Jurkat, Clone E6-1 (cell line): ENCODE measurements at regions not wholly inside any gene's neighbourhood (a gene's known extent, or its start where the extent isn't known, plus 50 kb on each side); places are given as distances from the start of the nearest gene placed in this dataset.

Experiments
- DNase-seq: peaks from one replicate; pipeline ENCODE4 v3.0.0-alpha.2; 2011; ENCODE audit warnings: low read depth, low spot score
- H3K4me3 ChIP-seq: 2 replicates; pipeline ENCODE4 v1.5.1; 2011; ENCODE audit warnings: mild to moderate bottlenecking, low read length, control low read depth, moderate library complexity

DNA sequence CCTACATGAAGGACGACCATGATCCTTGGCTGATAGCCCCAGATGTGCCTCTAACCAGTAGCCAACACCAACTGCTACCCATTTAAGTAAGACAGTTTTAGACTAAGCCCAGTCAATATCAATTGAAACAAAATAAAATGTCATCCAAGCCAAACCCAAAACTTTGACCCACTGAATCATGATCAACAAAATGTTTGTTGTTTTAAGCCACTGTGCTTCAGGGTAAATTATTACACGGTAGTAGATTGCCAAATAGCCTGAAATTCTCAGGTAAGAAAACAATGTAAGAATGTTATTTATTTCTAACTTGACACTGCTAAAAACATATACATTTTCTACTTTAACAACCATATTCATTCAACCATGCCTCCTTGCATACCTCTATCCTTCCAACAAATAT, 105.5 kb upstream of the PAPPA start:
- H3K4me3 ChIP-seq, result no peak overlapping the region

DNA sequence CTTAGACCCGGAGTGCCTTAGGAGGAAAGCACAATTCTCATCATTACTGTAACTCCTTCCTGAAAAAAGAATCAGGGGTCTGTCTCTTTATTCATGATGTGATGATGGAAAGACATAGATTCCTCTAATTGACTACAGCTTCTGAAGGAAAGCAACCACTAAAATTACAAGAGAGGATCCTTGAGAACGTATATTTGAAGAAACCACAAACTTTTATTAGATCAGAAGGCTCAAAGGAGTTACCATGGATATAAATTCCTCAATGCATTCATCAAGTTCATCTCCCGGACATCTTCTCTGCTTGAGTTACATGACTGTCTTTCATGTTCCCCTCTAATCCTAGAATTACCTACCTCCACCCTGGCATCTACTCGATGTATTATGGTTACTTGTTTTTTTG, 104.1 kb upstream of the PAPPA start:
- DNase-seq, result no peak

More for the DNA sequence above, 105.5 kb upstream of the PAPPA start:
- DNase-seq, result no peak

DNA sequence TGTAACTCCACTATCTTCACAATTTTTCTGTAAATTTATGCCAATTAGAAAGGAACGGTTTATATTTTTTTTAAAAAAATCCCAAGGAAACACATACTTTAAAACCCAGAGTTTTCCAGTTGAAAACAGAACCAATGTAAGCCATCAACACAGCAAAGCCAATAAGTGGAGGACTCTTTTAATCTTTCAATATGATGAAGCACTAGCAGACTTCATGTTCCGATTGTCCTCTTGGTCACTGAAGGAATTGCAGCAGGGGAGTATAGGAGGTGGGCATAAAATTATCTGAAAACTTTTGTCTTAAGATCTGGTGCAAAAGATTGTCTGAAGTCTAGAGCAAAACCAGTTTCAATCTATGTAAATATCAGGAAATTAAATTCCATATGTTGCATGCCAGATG, 102.1 kb upstream of the PAPPA start:
- H3K4me3 ChIP-seq, result no peak overlapping the region
- DNase-seq, result no peak

More for the DNA sequence above, 104.1 kb upstream of the PAPPA start:
- H3K4me3 ChIP-seq, result no peak overlapping the region

DNA sequence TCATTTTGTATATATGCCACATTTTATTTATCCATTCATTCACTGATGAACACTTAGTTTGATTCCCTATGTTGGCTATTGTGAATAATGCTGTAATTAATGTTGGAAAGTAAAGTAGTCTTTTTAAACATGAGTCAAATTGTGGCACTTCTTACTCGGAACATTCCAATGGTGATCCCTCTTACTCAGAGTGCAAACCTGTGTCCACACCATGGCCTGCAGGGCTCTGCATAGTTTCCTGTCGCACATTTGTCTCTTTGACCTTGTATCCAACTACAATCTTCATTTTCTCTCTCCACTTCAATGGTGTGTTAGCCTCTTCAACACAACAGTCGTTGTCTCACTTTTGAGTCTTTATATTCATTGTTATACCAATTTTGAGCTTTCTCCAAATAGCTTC, 98.1 kb upstream of the PAPPA start:
- DNase-seq, result no peak
- no peak overlapping the region for H3K4me3 ChIP-seq

DNA sequence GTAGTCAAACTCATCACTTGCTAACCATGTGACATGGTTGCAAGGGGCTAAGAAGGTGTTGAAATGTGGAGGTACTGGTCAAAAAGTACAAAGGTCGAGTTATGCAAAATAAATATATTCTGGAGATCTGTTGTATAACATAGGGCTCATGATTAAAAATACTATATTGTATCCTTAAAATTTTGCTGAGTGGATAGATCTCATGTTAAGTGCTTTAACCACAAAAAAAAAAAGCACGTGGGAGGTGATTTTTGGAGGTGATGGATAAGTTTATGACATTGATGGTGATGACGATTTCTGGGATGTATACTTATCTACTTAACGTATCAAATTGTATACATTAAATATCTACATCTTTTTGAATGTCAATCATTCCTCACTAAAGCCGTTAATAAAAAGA, 96.2 kb upstream of the PAPPA start:
- no peak for DNase-seq
- no peak overlapping the region for H3K4me3 ChIP-seq

DNA sequence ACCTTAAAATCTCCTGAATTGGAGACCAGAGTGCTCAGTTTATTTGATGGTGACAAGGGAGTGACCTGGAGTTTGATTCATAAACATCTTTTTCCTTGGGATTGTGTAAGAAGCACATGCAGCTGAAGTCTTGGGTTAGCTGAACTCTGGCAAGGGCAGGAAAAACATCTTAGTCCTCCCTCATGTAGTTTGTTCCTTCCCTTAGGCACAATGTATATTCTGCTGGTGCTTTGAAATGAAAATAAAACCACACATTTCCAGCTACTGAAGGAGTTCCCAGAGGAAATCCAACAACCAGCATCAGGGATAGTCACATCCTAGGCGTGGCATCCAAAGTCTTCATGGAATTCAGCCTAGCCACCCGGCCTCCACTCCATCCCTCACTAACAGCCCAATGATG, 95.2 kb upstream of the PAPPA start:
- no peak for DNase-seq

DNA sequence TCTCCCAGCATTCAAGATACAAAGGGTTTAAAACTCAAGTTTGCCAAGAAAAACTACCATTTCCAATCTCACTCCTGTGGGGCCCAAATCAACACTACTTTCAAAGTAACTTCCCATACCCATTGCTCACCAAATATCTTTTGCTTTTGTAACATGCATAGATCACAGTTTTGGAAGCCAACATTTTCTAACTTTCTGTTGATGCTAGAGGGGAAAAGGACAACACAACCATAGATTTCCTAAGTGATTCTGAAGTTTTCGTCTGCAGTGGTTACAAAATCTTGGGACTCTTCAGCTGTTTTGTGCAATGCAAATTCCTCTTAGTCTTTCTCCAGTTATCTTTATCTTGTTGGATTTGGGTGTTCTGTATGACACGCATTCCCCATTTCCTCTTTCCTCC, 94.1 kb upstream of the PAPPA start:
- no peak for DNase-seq
- H3K4me3 ChIP-seq, result no peak overlapping the region

More for the DNA sequence above, 95.2 kb upstream of the PAPPA start:
- H3K4me3 ChIP-seq, result no peak overlapping the region

DNA sequence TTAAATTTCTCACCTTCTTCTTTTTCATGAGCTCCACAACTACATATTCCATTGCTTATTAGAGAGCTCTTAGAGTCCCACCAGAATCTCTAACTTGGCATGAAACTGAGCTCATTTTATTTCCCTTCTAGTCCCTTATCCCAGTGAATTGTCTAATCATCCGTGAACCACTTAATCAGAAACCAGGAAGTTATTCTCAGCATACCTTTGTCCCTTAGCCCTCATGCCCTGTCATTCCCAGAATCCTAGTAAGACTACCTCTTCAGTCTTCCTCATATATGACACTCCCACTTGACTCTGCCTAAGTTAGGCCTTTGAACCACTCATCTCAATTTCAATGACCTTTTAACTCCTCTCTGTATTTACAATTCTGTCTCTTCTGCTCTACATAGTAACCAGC, 93.0 kb upstream of the PAPPA start:
- DNase-seq, result no peak
- H3K4me3 ChIP-seq, result no peak overlapping the region

DNA sequence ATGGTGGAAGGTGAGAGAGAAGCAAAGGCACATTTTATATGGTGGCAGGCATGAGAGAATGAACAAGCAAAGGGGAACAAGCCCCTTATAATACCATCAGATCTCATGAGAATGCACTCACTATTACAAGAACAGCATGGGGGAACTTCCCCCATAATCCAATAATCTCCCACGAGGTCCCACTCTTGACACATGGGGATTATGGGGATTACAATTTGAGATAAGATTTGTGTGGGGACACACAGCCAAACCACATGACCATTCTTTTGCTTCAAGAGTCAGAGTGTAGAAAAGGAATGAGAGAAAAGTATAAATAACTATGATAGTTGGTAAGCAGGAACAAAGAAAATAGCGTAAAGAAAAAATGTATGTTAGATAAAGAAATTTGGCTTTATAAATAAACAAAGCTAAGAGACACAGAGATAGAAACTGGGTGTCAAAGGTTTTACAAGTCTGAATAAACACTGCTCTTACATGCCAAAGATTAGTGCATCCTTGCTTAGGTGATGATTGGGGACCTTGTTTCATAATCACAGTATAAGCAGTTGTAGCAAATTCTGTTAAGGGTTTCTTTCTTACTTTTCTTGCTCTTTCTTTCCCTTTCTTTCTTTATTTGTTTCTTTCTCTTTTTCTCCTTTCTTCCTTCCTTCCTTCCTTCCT, 91.9 kb upstream of the PAPPA start:
- DNase-seq, result no peak
- H3K4me3 ChIP-seq, result no peak overlapping the region

DNA sequence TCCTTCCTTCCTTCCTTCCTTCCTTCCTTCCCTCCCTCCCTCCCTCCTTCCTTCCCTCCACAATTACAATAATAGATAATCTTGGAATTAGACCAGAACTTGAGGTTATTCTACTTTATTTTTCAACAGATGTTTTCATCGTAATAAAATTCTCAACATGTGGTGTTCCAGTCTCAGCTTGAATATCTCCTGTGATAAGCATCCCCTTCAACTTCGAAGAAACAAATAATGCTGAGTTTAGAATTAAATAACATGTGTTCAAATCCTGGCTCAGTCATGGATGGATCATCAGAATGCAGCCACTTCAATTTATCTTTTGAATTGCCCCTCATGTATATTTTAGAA, 91.4 kb upstream of the PAPPA start:
- no peak for DNase-seq
- H3K4me3 ChIP-seq, result no peak overlapping the region

DNA sequence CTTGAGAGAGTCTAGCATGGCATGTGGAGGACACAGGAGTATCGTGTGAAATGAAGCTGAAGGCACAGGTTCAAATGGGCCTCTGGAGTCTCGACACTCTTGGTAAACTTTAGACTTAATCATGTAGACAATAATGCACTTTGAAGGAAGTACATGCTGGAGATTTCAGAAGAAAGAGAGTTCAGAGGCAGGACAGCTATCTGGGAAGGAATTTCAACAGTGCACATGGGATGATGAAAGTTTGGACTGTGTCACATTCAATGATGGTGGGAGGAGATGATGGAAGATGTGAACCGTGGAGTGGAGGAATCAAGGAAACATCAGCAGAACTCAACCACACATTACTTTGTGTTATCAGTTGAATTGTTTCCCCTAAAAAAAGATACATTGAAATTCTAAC, 88.6 kb upstream of the PAPPA start:
- DNase-seq, result no peak
- H3K4me3 ChIP-seq, result no peak overlapping the region

DNA sequence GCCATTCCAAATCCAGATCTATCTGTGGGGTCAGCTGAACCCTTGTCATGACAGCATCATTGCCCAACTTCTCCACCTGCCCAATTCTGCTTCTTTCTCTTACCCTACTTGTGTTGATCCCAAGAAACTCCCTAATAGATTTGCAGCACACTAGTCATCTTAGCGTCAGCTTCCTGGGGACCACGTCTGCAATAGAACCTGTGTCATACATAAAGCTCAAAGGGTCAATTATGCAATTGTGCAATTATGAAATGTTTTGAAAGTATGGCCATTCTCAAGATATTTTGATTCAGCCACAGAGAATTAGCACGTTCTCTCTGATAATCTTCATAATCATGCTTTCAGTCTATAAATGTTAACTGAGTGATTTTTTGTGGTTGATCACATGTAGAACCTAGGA, 87.4 kb upstream of the PAPPA start:
- DNase-seq, result no peak
- H3K4me3 ChIP-seq, result no peak overlapping the region

DNA sequence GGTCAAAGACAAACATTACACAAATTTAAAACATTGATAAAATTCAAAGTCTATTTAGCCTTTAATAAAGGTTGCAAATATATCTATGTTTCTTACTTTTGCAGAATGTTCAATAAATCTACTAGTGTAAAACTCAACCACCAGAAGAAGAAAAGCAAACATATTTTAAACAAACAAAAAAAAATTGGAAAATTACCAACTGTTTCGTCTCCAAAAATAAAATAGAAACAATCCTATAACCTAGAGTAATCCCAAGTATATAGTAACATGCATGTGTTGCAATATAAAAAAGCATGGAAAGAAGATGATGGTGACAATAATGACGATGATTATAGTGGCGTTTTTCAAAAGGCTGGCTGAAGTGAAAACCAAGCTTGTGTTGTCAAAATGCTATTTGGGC, 86.0 kb upstream of the PAPPA start:
- no peak for DNase-seq
- no peak overlapping the region for H3K4me3 ChIP-seq

DNA sequence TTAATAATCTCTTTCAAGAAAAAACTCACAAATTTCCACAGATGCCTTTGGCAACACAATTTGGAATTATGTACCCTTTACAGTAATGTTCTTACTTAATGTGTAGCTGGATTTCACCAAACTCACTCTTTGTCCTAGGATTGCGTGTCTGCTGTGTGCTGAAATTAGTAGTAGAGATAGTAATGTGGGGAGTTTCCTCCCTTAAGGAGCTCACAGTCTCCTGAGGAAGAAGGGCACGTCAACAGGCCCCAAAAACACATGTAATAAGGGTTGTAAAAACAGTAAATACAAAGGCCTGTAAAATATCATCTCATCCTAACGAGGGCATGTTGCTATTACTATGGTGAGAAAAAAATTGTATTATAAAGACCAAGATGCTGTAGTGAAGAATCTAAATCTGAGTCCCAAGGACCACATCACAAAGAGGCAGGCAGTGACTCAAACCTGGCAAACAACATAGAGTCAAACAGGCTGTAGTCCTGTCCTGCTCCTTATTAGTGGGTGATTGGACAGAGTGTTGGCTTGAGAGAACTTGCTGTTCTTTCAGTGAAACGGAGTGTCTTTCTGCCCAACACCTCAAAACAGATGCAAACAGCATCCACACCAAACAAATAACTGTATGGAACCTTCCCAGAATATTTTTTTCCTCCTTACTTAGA, 83.2 kb upstream of the PAPPA start:
- no peak for DNase-seq
- no peak overlapping the region for H3K4me3 ChIP-seq

DNA sequence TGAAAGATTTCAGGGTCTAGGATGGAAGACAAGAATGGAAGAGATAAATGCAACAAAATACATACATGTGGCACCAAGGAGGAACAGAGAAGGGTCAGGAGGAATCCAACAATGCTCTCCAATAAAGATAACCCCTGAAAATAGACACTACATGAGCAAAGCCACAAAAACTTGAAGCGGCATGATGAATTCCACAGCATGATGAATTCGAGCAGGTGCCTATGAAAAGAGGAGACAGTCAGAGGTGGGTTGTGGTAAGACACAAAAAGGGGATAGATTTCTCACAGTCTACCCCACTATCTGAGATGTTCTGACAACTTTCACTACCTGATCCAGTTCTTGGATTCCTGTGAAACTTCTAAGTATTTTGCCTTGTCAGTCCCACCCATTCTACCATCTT, 81.5 kb upstream of the PAPPA start:
- no peak for DNase-seq
- H3K4me3 ChIP-seq, result no peak overlapping the region

DNA sequence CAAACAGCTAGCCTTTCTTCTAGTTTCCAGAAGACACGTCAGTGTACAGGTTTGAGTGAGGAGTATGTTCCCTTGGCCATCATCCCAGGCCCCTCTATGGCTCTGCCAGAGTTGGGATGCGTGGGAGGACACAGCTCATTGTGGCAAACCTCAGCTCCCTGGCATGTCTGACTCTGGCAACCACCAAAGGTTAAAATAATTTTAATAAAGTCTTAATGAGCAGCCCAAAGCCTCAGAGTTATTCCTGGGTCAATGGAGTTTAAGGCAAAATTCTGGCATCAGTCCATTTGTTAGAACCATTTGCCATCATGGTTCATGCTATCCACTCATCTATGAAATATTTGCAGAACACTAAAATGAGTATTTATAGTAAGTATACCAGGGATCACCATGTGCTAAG, 79.8 kb upstream of the PAPPA start:
- no peak for DNase-seq
- no peak overlapping the region for H3K4me3 ChIP-seq

DNA sequence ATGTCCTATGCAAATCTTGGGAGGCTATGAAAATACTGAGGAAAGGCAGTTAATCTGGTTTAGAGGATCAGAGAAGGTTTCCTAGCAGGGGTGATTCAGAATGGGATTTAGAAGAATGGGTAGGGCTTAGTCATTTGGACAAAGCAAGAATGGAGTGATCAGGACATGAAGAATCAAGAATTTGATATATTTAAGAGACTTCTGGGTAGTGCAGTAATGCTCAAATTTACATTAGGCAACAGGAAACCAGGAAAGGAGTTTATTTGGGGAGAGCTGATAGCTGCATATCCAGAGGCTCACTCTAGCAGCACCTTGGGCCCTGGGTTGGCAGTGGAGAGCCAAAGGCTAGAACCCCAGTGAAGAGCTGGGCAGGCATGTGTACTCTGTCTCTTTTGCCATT, 78.9 kb upstream of the PAPPA start:
- no peak overlapping the region for H3K4me3 ChIP-seq
- no peak for DNase-seq

DNA sequence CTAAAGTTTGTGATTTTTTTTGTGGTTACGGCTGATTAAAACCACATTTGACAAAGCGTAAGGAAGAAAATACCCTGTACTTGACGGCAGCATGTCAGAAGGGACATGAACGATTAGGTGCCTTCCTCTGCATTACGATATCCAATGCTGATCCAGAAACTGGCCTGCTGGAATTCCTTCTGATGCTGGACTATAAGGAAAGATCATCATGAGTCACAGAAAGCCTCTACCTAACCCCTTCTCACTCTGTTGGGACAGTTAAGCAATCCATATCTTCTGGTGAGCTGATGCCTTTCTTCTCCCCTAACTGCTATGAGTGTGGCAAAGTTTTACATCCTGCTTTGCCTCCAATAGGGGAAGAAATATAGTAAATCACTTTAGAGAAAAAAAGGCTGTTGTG, 78.4 kb upstream of the PAPPA start:
- no peak for DNase-seq
- no peak overlapping the region for H3K4me3 ChIP-seq

DNA sequence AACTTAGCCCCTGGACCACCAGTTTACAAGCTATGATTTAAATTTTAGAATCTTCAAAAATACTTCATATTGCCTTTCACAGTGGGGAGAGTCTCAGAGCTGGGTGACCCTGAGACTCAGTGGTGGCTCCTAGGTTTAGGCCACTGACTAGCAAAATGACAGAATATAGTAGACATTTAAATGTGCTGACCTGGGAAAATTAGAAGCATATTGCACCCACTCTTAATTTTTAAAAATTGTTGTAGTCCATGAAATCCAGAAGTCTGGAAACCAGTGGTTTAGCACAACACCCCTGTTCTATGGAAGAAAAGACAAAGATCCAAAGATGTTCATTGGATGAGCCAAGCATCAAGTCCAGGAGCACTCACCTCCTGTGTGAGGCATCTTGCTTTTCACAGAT, 75.0 kb upstream of the PAPPA start:
- H3K4me3 ChIP-seq, result no peak overlapping the region
- DNase-seq, result no peak

DNA sequence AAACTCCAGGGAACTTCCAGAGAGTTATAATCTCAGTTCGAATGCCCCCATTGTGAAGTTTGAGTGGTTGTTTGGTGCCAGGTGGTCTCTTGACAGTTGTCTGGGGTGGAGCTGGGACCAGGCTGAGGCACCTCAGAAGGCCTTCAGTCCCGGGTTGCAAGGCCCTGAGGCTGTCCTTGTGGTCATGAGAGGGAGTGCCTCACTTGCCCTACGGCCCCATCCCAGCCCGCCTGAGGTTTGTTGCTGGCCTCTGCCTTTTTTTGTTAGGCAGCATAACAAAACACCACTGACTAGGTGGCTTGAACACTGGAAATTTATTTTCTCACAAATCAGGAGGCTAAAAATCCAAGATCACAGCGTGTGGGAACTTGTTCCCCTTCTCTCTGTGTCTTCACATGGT, 73.0 kb upstream of the PAPPA start:
- no peak for DNase-seq
- H3K4me3 ChIP-seq, result no peak overlapping the region

DNA sequence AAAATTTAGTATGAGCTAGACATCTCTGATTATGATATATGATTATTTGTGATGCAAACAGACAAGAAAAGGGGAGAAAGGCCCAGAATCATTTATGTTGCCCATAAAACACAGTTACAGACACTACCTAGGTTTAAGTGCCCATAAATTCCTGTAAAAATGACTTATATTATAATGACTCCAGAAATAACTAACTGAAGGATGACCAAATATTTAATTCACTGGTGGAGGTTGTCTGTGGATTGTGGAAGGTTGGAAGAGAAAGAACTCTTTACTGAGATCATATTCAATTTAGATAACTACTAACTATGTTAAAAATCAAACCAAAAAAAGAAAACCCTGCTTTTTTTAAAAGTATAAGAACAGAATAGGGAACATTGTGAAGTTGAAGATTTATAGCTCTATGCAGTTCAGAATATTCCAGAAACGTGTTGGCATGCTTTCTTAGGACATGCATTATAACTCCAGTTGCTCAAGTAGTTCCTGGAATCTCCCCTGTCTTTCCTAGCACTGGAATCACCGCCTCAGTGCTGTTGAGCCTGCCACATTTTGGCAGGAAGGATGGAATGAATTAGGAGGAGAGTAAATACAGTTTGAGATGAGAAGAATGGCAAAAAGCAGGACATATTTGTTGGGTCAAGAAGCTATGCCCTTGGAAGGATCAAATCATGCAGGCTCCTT, 72.0 kb upstream of the PAPPA start:
- H3K4me3 ChIP-seq, result no peak overlapping the region
- no peak for DNase-seq
